ENCODE measurements at regions not wholly inside any gene's neighbourhood (a gene's known extent, or its start where the extent isn't known, plus 50 kb on each side); places are given as distances from the start of the nearest gene placed in this dataset.

DNA sequence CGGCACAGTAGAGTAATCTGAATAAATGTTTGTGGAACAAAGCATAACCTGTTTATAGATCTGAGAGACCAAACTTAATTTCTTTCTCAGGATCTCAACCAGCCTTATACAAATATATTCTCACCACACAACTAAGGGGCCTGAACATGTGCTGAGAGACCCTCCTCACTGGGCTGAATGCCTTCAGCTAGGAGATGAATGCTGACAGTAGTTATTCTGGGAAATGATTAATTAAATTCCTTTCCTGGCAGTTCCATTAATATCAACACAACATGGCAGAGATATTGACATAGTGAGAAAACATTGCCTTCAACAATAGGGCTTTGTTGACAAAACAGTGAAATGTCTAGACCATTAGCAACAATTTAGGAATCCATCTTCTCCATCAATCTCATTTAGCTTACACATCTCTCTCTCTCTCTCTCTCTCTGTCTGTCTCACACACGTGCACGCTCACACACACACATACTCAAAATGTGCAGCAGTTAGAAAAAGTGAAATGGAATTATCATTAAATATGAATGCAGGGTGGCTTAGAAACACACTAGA is 780.8 kb upstream of the CDH8 start:
- H3K4me3 ChIP-seq (ENCODE audit: low read depth, low read length): no peak overlapping the region
- H3K9me3 Mint-ChIP-seq (ENCODE audit: unreplicated experiment): no peaks in the 10 kb centered on the region
- no peaks in the 10 kb centered on the region for H3K27me3 Mint-ChIP-seq (ENCODE audit: insufficient read depth, unreplicated experiment)
- TF ChIP-seq, protein P1, sequence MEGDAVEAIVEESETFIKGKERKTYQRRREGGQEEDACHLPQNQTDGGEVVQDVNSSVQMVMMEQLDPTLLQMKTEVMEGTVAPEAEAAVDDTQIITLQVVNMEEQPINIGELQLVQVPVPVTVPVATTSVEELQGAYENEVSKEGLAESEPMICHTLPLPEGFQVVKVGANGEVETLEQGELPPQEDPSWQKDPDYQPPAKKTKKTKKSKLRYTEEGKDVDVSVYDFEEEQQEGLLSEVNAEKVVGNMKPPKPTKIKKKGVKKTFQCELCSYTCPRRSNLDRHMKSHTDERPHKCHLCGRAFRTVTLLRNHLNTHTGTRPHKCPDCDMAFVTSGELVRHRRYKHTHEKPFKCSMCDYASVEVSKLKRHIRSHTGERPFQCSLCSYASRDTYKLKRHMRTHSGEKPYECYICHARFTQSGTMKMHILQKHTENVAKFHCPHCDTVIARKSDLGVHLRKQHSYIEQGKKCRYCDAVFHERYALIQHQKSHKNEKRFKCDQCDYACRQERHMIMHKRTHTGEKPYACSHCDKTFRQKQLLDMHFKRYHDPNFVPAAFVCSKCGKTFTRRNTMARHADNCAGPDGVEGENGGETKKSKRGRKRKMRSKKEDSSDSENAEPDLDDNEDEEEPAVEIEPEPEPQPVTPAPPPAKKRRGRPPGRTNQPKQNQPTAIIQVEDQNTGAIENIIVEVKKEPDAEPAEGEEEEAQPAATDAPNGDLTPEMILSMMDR (IDR thresholded peaks at IDR 0.05; ENCODE audit: insufficient read depth in 1 of 2, low read depth in 1 of 2, low read length in 1 of 2, severe bottlenecking in 1 of 2, unreplicated experiment in 1 of 2): no peak
- H3K36me3 Mint-ChIP-seq (ENCODE audit: insufficient read depth, unreplicated experiment): no peaks in the 10 kb centered on the region
- no peaks in the 10 kb centered on the region for H3K4me1 ChIP-seq
- ChIA-PET POLR2A (no interaction called here), CTCF (no interaction called here)
- no peaks in the 10 kb centered on the region for H3K4me1 Mint-ChIP-seq (ENCODE audit: low read depth, unreplicated experiment)
- no peak overlapping the region for H3K4me3 Mint-ChIP-seq (ENCODE audit: unreplicated experiment)
- intact Hi-C loops (cut with micrococcal nuclease; ENCODE audit: unreplicated experiment): no loop called here
- no TSS peak for BruUV-seq (replicated peaks)
- no peak for DNase-seq
- no peaks in the 10 kb centered on the region for H3K36me3 ChIP-seq (ENCODE audit: control insufficient read depth, insufficient read depth, low read length)
- H3K27ac Mint-ChIP-seq (ENCODE audit: unreplicated experiment): no peak overlapping the region
- no peaks in the 10 kb centered on the region for H3K9me3 ChIP-seq
- no peaks in the 10 kb centered on the region for H3K27me3 ChIP-seq (replicated peaks; ENCODE audit: control insufficient read depth, insufficient read depth, low read length)

DNA sequence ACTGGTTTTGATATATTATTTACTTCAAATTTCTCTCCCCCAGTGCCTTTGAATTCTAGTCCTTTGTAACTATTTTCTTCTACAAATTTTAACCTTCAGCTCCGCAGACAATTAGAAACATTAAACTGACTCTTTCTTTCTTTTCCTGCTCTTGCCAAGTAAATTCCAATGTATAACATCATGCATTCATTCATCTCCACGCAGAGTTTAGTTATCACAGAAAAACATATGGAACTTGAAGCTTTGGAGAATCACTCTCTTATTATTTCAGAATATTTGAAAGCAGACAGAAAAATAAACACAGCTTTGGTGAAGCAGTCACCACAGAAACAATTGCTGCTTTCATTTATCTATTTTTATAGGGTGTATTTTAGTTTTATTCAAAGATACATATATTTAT is 778.7 kb upstream of the CDH8 start:
- H3K9me3 ChIP-seq: no peaks in the 10 kb centered on the region
- TF ChIP-seq, protein P1 (IDR thresholded peaks at IDR 0.05; ENCODE audit: insufficient read depth in 1 of 2, low read depth in 1 of 2, low read length in 1 of 2, severe bottlenecking in 1 of 2, unreplicated experiment in 1 of 2): no peak
- no peaks in the 10 kb centered on the region; the same call in 1 of the 2 replicates for H3K27me3 ChIP-seq (replicated peaks; ENCODE audit: control insufficient read depth, insufficient read depth, low read length)
- H3K4me1 ChIP-seq: no peaks in the 10 kb centered on the region
- POLR2A ChIA-PET: no interaction called here
- H3K36me3 ChIP-seq (ENCODE audit: control insufficient read depth, insufficient read depth, low read length): no peaks in the 10 kb centered on the region
- no peaks in the 10 kb centered on the region for H3K4me1 Mint-ChIP-seq (ENCODE audit: low read depth, unreplicated experiment)
- no peak overlapping the region for H3K4me3 ChIP-seq (ENCODE audit: low read depth, low read length)
- no peaks in the 10 kb centered on the region for H3K36me3 Mint-ChIP-seq (ENCODE audit: insufficient read depth, unreplicated experiment)
- H3K27me3 Mint-ChIP-seq (ENCODE audit: insufficient read depth, unreplicated experiment): no peaks in the 10 kb centered on the region
- H3K9me3 Mint-ChIP-seq (ENCODE audit: unreplicated experiment): no peaks in the 10 kb centered on the region
- no TSS peak for BruUV-seq (replicated peaks)
- H3K4me3 Mint-ChIP-seq (ENCODE audit: unreplicated experiment): no peak overlapping the region
- CTCF ChIA-PET: no interaction called here
- no peak overlapping the region for H3K27ac Mint-ChIP-seq (ENCODE audit: unreplicated experiment)
- no peak for DNase-seq
- intact Hi-C loops (cut with micrococcal nuclease; ENCODE audit: unreplicated experiment): no loop called here

DNA sequence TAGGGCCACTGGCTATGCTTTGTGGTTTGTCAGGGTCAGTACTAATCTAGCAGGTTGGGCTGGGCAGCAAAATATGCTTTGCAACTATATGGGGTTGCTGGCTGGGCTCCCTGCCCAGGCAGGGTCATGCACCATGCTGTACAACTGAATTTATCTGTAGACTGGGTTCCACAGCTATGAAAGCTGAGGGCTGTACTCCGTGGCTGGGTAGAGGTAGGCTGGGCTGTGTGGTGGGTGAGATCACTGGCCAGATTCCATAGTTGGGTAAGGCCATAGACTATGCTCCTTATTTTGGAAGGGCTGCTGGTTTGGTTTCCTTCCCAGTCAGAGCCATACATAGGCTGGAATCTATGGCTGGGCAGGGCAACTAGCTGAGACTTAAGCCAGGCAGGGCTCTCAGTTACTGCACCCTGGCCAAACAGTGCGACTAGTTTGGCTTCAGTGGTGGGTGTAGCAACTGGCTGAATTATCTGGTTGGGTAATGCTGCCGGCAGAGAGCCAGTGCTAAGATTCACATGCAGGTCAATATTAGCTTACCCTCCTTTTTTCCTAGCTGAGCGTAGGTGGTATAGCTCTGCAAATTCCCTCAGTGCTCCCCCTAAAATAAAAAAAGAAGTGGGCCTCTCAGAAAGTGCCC is 769.1 kb upstream of the CDH8 start:
- no peaks in the 10 kb centered on the region for H3K36me3 Mint-ChIP-seq (ENCODE audit: insufficient read depth, unreplicated experiment)
- H3K4me3 Mint-ChIP-seq (ENCODE audit: unreplicated experiment): no peak overlapping the region
- BruUV-seq (replicated peaks): no TSS peak
- no peaks in the 10 kb centered on the region for H3K36me3 ChIP-seq (ENCODE audit: control insufficient read depth, insufficient read depth, low read length)
- no peaks in the 10 kb centered on the region for H3K27me3 ChIP-seq (replicated peaks; ENCODE audit: control insufficient read depth, insufficient read depth, low read length)
- intact Hi-C loops (cut with micrococcal nuclease; ENCODE audit: unreplicated experiment): no loop called here
- ChIA-PET CTCF (no interaction called here), POLR2A (no interaction called here)
- DNase-seq: no peak
- no peak overlapping the region for H3K27ac Mint-ChIP-seq (ENCODE audit: unreplicated experiment)
- H3K9me3 Mint-ChIP-seq (ENCODE audit: unreplicated experiment): no peaks in the 10 kb centered on the region
- H3K9me3 ChIP-seq: no peaks in the 10 kb centered on the region
- H3K27me3 Mint-ChIP-seq (ENCODE audit: insufficient read depth, unreplicated experiment): no peaks in the 10 kb centered on the region
- no peak overlapping the region for H3K4me3 ChIP-seq (ENCODE audit: low read depth, low read length)
- H3K4me1 ChIP-seq: no peaks in the 10 kb centered on the region
- TF ChIP-seq, protein P1 (IDR thresholded peaks at IDR 0.05; ENCODE audit: insufficient read depth in 1 of 2, low read depth in 1 of 2, low read length in 1 of 2, severe bottlenecking in 1 of 2, unreplicated experiment in 1 of 2): no peak
- no peaks in the 10 kb centered on the region for H3K4me1 Mint-ChIP-seq (ENCODE audit: low read depth, unreplicated experiment)
